PFSK-1 (cell line): ENCODE measurements at regions not wholly inside any gene's neighbourhood (a gene's known extent, or its start where the extent isn't known, plus 50 kb on each side); places are given as distances from the start of the nearest gene placed in this dataset.

Experiments used
- FOXP2 ChIP-seq: optimal IDR thresholded peaks from 2 replicates; pipeline ENCODE3; 2011; ENCODE audit warnings: borderline replicate concordance, control low read depth, inconsistent platforms; ENCODE audit not compliant: insufficient read depth; ENCODE audit errors: extremely low read length, extremely low read depth
- POLR2AphosphoS5 ChIP-seq: IDR thresholded peaks from 2 replicates; pipeline ENCODE4 v1.6.1; 2012; ENCODE audit warnings: low read depth, mild to moderate bottlenecking, control low read depth, low read length, moderate library complexity
- REST ChIP-seq, 2 experiments: IDR thresholded peaks; 2 replicates each; pipeline versions ENCODE4 v1.6.1 to v1.8.0; 2011 to 2012; ENCODE audit warnings: low read depth in 2 of 2, low read length in 2 of 2, control low read depth in 1 of 2, inconsistent platforms in 1 of 2, mild to moderate bottlenecking in 1 of 2, moderate library complexity in 1 of 2; ENCODE audit not compliant: insufficient read depth in 1 of 2
- SIN3A ChIP-seq: IDR thresholded peaks from 2 replicates; pipeline ENCODE4 v1.6.1; 2012; ENCODE audit warnings: mild to moderate bottlenecking, low read length, moderate library complexity, borderline replicate concordance; ENCODE audit not compliant: insufficient read depth
- TAF1 ChIP-seq: IDR thresholded peaks from 2 replicates; pipeline ENCODE4 v1.6.1; 2012; ENCODE audit warnings: low read length, control low read depth, borderline replicate concordance; ENCODE audit not compliant: insufficient read depth

DNA sequence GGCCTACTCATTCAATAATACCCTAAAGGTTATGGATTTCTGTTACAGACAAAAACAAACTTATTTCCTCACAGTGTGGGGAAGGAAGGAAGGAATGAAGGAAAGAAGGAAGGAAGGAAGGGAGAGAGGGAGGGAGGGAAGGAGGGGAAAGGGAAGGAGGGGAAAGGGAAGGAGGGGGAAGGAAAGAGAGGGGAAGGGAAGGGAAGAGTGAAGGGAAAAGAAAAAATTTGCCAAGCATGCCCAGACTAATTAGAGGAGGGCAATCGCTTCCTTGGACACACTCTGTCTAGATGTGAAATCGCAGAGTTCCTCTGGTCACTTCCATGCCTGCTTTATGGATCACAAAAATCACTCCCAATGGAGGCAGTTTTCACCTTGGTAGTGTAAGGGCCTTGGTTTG is 570.1 kb upstream of the SOX9 start:
- TF ChIP-seq SIN3A, result no peak
- TF ChIP-seq REST (IDR thresholded peaks at IDR 0.05; ENCODE audit: insufficient read depth in 1 of 2, low read depth in 2 of 2, low read length in 2 of 2), result no peak
- TF ChIP-seq TAF1, result no peak

DNA sequence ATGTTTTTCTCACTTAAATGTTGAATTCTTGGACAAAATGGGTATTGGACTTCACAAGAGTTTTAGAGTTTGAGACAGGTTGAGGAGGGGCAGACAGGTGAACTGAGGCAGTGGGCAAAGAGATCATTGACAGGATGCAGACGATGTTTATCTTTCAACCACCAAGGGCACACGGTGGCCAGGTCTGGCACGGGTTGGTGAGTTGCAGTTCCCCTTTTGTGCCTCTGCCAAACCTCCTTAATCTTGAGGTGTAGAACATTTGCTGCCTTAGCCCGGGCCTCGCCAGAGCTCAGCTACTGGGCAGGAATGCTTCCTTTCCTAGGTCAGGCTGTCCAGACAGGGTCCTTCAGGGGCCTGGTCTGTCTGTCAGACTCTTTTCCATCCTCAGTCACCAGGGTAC is 567.4 kb upstream of the SOX9 start:
- TF ChIP-seq TAF1, result no peak
- TF ChIP-seq REST (IDR thresholded peaks at IDR 0.05; ENCODE audit: insufficient read depth in 1 of 2, low read depth in 2 of 2, low read length in 2 of 2), result no peak
- TF ChIP-seq FOXP2, result no peak
- TF ChIP-seq SIN3A, result no peak
- no peak for TF ChIP-seq POLR2AphosphoS5

DNA sequence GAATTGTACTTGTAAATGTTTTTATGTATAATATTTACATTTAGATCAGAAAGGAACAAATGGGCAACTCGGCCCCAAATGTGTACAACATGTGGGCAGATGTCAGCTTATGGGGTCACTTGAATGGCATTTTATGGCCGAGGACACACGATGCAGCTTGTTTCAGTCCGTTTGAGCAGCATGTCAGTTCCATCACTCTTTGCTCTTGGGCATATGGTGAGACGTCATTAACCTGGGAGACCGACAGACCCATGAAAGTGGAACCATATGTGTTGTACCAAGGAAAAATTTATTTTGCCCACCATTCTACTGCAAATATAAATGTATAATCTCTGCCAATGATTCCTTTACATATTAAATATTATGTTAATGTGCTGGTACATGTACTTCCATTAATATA is 561.9 kb upstream of the SOX9 start:
- TF ChIP-seq REST (IDR thresholded peaks at IDR 0.05; ENCODE audit: insufficient read depth in 1 of 2, low read depth in 2 of 2, low read length in 2 of 2) (no peak), POLR2AphosphoS5 (no peak), SIN3A (no peak), FOXP2 (no peak), TAF1 (no peak)

GRCh38 chr17:71572343-71572742 is 548.5 kb upstream of the SOX9 start:
- TF ChIP-seq REST (IDR thresholded peaks at IDR 0.05; ENCODE audit: insufficient read depth in 1 of 2, low read depth in 2 of 2, low read length in 2 of 2), result no peak
- TF ChIP-seq TAF1, result no peak
- no peak for TF ChIP-seq FOXP2
- no peak for TF ChIP-seq SIN3A
- TF ChIP-seq POLR2AphosphoS5, result no peak

DNA sequence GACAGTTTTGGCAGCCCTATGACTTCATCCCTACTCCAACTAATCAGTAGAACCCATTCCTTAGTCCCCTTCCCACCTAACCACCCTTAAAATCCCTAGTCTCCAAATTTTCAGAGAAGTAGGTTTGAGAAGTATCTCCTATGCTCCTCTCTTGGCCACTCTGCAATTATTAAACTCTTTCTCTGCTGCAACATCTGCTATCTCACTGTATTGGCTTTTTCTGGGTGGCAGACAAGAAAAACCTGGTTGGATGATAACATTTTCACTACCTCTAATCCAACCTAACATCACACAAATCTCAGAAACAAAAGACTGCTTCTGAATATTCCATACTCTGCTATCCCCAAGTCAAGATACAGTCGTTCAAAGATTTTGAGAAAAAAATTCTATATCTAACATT is 542.4 kb upstream of the SOX9 start:
- TF ChIP-seq POLR2AphosphoS5, result no peak
- no peak for TF ChIP-seq FOXP2
- no peak for TF ChIP-seq SIN3A
- TF ChIP-seq REST (IDR thresholded peaks at IDR 0.05; ENCODE audit: insufficient read depth in 1 of 2, low read depth in 2 of 2, low read length in 2 of 2), result no peak
- no peak for TF ChIP-seq TAF1
